ENCODE measurements at regions not wholly inside any gene's neighbourhood (a gene's known extent, or its start where the extent isn't known, plus 50 kb on each side); places are given as distances from the start of the nearest gene placed in this dataset.

GRCh38 chr1:61597601-61598000, 127.3 kb downstream of the TM2D1 start:
- no peak for TF ChIP-seq POLR2A (IDR thresholded peaks at IDR 0.05; ENCODE audit: low read depth, low read length)
- DNase-seq (ENCODE audit: insufficient read length, low spot score), result no peak
- no peak for FAIRE-seq

- no peak for FAIRE-seq
- no peak for DNase-seq (ENCODE audit: insufficient read length, low spot score)
- no peak for TF ChIP-seq POLR2A (IDR thresholded peaks at IDR 0.05; ENCODE audit: low read depth, low read length)
Measured at GRCh38 chr1:61593331-61593730, 131.6 kb downstream of the TM2D1 start.

DNA sequence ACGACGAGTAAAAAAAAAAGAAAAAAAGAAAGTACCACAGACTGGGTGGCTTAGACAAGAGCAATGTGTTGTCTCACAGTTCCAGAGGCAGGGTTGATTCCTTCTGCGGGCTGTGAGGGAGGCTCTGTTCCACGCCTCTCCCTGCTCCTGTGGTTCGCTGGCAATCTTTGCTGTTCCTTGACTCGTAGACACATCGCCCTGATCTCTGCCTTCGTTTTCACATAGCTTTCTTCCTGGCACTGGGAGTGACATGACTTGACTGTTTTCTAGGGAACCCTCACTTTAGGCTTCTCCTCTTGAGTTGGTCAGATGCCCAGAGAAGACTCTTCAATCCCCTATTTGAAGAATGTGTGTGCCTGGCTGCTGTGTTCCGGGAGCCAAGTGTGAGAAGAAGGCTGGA, 133.6 kb downstream of the TM2D1 start:
- DNase-seq (ENCODE audit: insufficient read length, low spot score) (no peak), FAIRE-seq (no peak)
- TF ChIP-seq POLR2A (IDR thresholded peaks at IDR 0.05; ENCODE audit: low read depth, low read length), result no peak

DNA sequence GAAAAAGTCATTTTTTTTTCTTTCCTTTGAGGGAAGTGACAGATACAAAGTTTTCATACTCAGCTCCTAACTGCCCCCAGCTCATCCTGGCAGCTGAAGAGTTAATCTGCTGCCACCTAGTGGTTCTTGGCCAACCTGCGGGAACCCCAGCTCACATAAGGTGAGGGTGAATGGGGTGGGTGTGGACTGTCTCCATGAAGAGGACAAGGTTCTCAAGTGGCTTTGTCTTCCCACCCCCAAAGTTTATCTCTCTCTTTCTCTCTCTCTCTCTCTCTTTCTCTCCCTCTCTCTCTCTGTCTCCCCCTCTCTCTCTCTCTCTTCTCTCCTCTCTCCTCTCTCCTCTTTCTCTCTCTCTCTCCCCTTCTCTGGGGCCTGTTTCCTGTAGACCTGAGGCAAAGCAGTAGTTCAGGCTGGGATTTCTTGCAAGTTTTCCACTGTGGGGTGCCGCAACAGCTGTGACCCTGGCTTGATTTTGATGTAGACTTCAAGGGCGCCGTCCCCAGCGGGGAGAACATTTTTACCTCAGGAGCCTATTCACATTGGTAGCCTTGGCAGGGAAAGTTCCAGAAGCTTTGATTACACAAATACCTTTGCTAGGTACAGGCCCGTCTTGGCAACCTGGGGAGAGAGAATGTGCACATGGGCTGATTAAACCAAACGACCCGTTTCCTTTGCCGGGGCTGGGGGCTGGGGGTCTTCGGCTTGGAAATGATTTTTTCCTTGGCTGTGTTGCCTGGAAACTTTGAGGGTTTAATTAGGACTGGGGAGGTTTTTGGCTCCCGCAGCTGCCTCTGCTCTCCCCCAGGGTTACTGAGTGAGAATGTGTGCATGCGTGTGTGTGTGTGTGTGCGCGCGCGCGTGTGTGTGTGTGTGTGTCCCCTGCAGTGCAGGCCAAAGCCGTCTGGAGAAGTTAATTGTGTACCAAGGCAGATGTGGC, 135.9 kb downstream of the TM2D1 start:
- DNase-seq (ENCODE audit: insufficient read length, low spot score) (peak; percentile 42), FAIRE-seq (peak; percentile 48)
- no peak for TF ChIP-seq POLR2A (IDR thresholded peaks at IDR 0.05; ENCODE audit: low read depth, low read length)

DNA sequence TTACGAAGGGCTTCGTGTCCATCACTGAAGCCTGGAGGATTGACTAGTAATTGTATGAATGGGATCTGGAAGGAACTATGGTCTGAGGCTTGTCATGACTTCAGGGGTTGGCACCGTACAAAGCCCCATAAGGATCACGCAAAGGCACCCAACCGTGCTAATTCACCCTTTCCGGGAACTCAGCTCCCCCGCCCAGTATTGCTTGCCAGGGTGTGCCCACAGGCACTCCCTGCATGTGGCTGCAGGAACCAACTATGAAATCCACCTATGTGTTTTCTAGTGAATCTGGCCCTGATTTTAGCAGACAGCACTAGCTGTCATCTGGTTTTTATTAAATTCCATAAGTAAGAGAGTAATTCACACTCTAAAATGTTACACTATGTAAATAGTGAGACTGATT, 139.2 kb downstream of the TM2D1 start:
- FAIRE-seq, result no peak
- DNase-seq (ENCODE audit: insufficient read length, low spot score), result no peak
- TF ChIP-seq POLR2A (IDR thresholded peaks at IDR 0.05; ENCODE audit: low read depth, low read length), result no peak

DNA sequence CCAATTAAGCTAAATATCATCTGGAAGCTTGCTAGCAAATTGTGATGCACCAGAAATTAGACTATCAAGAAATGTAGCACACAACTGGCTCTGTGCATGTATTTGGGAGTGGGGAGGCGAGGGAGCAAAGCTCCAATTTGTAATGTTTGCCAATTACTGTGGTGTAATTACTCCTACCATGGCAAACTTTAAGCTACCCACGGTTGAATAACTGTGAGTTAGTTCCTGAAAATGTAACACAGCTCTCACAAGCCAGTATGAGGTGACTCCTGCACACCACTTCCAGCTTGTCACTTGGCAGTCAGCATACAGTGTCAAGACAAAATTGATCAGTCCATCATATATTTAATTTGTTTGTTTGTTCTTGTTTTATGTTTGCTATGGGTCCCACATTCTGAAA, 141.2 kb downstream of the TM2D1 start:
- no peak for FAIRE-seq
- no peak for TF ChIP-seq POLR2A (IDR thresholded peaks at IDR 0.05; ENCODE audit: low read depth, low read length)
- no peak for DNase-seq (ENCODE audit: insufficient read length, low spot score)

DNA sequence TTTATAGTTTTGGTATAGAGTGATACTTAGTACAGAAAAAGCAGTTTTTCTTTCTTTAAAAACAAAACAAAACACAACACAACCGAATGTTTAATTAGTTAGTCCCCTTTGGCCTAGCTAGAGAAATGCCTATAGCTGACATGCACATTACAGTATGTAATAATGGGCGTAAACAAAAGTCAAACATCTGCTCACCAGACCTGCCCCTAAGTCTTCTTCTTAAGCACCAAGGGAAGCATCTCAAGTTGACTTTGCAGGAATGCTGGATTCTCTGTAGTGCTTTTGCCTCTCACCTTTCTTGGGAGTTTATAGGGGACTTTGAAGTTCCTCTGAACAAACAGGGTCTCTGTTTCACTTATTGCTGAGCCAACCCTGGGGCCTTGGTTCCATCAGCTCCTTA, 143.7 kb downstream of the TM2D1 start:
- FAIRE-seq, result no peak
- no peak for TF ChIP-seq POLR2A (IDR thresholded peaks at IDR 0.05; ENCODE audit: low read depth, low read length)
- DNase-seq (ENCODE audit: insufficient read length, low spot score), result no peak

DNA sequence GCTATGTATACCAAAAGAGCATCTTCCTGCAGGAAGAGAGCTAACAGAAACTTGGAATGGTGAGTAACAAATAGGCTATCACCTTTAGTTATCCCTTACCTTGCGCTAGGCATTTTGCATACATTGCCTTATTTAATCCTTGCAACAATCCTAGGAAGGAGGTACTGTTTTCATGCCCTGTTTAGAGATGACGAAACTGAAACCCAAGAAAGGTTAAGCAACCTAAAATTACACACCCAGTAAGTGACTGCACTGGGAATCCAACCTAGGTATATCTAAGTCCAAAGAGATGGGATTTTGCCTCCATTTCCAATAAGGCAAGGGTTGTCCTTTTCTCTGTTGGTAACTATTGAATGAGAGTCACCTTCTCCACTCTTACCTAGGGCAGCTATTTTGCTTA, 144.5 kb downstream of the TM2D1 start:
- no peak for TF ChIP-seq POLR2A (IDR thresholded peaks at IDR 0.05; ENCODE audit: low read depth, low read length)
- no peak for FAIRE-seq
- DNase-seq (ENCODE audit: insufficient read length, low spot score), result no peak

DNA sequence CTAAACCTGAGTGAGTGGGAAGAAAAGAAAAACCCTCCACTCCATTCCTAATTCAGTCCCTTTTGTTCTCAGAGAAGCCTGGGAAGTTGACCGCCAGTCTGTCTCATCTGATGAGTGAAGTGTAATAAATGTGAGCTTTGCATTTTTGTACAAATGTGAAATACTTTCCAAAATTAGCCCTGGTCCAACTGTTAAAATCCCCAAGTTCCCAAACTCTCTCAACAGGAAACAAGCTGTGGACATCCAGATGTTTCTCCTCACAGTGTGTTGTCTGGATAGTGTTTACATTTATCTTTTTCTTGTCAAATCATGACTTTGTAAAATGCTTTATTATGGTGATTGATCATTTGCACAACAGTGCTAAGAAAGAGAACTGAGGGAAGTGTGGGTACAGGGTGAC, 145.1 kb downstream of the TM2D1 start:
- FAIRE-seq, result no peak
- DNase-seq (ENCODE audit: insufficient read length, low spot score), result no peak
- no peak for TF ChIP-seq POLR2A (IDR thresholded peaks at IDR 0.05; ENCODE audit: low read depth, low read length)

- FAIRE-seq (no peak), DNase-seq (ENCODE audit: insufficient read length, low spot score) (no peak)
- TF ChIP-seq POLR2A (IDR thresholded peaks at IDR 0.05; ENCODE audit: low read depth, low read length), result no peak
Measured at GRCh38 chr1:61572046-61572445, 152.9 kb downstream of the TM2D1 start.

DNA sequence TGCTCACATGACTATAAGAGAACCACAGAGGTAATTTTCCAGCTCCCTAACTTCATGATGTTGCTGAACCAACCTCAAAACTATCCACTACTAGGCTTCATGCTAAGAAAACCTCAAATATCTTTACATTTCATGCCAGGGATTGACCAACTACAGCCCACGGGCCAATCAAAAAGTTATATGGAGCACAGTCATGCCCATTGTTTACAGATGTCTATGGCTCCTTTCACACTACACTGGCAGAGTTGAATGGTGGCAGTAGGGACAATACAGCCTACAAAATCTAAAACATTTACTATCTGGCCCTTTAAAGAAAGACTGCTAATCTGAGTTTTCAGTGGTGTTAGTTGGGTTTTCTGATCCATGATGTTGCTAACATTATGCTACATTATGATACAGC, 154.8 kb downstream of the TM2D1 start:
- no peak for TF ChIP-seq POLR2A (IDR thresholded peaks at IDR 0.05; ENCODE audit: low read depth, low read length)
- DNase-seq (ENCODE audit: insufficient read length, low spot score), result no peak
- FAIRE-seq, result no peak

DNA sequence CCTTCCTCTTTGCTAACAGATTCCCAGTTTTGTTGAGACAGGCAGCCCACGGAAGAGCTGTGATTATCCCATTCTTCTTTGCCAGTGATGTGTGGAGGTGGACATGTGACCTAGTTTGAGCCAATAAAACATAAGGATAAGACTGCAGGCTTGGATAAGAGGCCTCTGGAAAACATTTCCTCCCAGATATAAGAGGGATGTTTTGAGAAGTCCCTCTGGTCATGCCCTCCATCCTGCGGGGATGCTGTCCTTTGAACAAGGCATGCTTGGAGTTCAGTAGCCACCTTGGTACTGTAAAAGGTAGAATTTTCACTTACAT, 155.7 kb downstream of the TM2D1 start:
- TF ChIP-seq POLR2A (IDR thresholded peaks at IDR 0.05; ENCODE audit: low read depth, low read length), result no peak
- FAIRE-seq, result no peak
- no peak for DNase-seq (ENCODE audit: insufficient read length, low spot score)

- DNase-seq (ENCODE audit: insufficient read length, low spot score) (no peak), FAIRE-seq (no peak)
- TF ChIP-seq POLR2A (IDR thresholded peaks at IDR 0.05; ENCODE audit: low read depth, low read length), result no peak
Measured at GRCh38 chr1:61568460-61569302, 156.3 kb downstream of the TM2D1 start.

GRCh38 chr1:61566177-61566576, 158.8 kb downstream of the TM2D1 start:
- DNase-seq (ENCODE audit: insufficient read length, low spot score), result no peak
- no peak for FAIRE-seq
- no peak for TF ChIP-seq POLR2A (IDR thresholded peaks at IDR 0.05; ENCODE audit: low read depth, low read length)

DNA sequence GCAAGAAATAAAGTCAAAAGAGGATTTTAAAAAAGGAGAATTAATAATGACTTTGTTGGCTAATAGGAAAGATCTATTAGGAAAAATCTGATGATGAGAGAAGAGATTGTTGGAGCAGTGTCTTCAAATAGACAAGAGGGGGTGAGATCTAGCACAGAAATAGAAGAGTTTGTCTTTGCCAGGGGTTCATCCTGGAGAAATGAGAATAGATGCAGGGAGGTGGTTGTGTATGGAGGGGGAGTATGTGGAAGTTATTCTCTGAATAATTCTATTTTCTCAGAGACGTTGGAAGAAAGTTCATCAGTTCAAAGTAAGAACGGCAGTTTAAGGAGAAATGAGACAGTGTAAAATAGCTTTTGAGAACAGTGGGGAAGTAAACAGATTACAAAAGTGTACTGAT, 161.3 kb downstream of the TM2D1 start:
- TF ChIP-seq POLR2A (IDR thresholded peaks at IDR 0.05; ENCODE audit: low read depth, low read length), result no peak
- FAIRE-seq (no peak), DNase-seq (ENCODE audit: insufficient read length, low spot score) (no peak)
